C1 segment of cervical spinal cord (tissue), 14 donors: ENCODE measurements at regions not wholly inside any gene's neighbourhood (a gene's known extent, or its start where the extent isn't known, plus 50 kb on each side); places are given as distances from the start of the nearest gene placed in this dataset.

ENCODE experiments used
- DNase-seq, 14 donors: peaks; one replicate each; lab custom pipeline; 2025; lab: John Stamatoyannopoulos, UW

GRCh38 chr11:34564406-34564805, 50.8 kb upstream of the ELF5 start:
- no peak for DNase-seq

DNA sequence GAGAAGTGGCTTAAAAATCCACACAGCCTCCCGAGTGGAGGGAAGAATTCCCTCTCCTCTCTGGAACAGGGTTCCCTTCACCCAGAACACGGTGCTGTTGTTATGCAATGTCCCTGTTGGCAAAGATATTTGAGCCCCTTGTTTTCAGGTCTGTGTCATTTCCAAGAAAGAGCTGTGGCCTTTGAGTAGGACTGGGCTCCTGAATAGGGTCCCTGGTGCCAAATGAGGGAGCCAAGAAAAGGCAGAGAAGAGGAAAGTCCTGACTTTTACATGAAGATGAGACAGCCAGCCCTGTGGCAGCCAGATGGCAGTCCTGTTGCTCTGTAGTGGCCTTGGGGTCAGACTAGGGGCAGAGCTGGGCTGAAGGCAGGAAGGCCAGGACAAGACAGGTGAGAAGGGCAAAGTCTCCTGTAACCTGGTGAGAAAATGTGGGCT, 51.2 kb upstream of the ELF5 start:
- peak in 9 of 14 donors; percentile 7 to 70 (median 59) for DNase-seq

DNA sequence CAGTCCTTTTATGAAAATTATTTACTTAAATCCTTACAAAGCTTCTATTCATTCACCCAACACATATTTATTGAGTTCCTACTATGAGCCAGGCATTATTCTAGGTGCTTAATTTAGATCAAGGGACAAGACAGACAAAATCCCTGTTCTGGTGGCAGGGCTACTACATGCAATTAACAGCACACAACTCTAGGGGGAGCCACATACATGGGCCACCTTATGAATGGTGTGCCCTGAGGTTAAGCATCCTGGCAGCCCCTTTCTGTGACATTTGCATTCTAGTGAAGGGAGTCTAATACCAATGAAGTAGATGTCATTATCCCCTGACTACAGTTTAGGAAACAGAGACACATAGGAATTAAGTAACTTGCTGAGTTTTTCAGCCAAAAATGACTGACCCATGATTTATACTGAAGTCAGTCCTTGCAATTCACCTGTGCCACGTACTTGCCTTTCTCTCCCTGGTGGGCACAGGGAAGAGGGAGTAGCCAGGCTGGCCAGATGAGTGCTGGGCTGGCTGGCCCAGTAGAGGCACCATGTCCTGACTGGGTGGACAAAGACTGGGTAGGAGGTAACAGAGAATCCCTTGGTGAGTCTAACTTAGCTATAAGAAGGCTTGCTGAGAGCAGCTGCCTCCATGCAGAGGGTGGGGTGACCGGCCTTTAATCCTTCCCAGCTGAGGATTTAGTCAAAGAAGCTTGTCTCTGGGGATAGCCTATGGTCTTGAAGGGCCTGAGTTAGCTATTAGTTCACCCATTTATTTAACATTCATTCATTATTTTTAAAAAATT, 52.0 kb upstream of the ELF5 start:
- DNase-seq: no peak

DNA sequence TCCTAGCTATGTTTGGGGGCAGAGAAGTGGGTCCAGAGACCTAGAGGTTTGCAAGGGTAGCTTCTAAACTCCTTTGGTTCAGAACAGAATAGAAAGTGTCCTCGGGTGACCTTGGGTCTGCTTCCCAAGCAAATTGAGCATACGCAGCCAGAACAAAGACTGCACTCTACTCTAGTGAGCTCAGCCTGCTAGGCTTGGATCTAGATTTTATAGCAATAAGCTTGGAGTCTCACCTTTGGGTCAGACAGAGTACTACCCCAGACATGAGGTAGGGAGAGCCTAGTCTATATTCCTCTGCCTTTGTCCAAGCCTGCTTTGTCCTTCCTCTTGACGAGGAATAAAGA, 52.6 kb upstream of the ELF5 start:
- DNase-seq: no peak

- no peak for DNase-seq
Observed at GRCh38 chr11:34566736-34567135, 53.1 kb upstream of the ELF5 start.

DNA sequence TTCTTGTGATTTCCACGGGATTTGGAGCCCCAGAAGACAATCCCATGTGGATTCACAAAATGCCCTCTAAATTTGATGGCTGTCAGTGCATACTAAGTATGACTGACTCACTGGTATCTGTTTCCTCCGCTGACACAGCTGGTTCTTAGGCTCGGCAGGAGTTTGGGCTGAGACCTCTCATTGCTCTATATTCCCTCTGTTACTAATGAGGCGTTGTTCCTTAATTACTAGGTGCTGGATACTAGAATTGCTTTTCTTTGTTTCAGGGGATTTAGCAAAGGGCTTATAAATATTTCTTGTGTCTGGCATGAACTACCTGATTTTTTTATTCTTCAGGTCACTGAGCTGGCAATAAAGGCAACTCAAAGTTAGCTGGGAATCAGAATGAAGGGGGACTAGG, 53.2 kb upstream of the EHF start:
- no peak for DNase-seq

DNA sequence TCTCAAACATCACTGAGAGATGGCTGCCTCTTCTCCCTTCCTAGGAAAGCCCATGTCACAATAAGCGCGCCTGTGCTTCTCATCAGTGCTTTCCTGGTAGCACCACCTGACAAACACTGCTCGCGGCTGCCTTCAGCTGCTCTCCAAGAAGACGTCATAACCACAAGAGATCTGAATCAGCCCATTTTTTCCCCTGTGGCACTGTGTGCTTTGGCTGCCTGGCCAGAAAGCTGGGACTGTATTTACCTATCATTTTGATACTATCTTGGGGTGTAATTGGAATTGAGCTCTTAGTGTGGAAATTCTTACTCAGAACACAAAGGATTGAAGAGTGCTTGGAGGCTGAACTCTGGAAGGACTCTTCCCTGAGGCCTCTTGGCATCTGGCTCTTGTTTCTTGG, 50.3 kb upstream of the EHF start:
- DNase-seq: no peak
